ENCODE measurements at regions not wholly inside any gene's neighbourhood (a gene's known extent, or its start where the extent isn't known, plus 50 kb on each side); places are given as distances from the start of the nearest gene placed in this dataset.

DNA sequence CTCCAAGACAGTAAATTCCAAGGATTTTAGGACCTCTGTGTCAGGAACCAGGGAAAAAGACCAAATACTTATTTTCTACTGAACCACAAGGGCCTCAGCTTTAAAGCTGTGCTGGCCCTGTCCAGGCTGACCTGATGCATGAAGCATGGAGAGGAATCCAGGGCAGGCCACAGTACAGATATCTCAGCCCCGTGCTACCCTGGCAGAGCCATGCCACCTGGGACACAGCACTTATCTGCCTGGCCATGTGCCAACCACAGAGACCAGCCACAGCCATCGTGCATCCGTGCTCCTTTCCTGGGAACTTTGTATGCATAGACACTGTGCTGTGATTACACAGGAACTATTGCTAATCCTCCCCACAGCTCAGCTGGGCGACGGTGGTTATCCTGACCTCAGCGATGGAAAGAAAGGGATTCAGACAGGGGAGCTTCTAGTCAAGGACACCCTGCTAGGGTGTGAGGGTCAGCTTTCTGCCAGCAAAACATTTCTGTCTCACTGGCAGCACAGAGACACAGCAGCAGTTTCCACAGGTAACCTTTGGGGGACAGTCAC lies 687.4 kb upstream of the ID2 start:
- no peak for DNase-seq (ENCODE audit: extremely low read depth in 1 of 11, low read depth in 9 of 11, low spot score in 4 of 11)

DNA sequence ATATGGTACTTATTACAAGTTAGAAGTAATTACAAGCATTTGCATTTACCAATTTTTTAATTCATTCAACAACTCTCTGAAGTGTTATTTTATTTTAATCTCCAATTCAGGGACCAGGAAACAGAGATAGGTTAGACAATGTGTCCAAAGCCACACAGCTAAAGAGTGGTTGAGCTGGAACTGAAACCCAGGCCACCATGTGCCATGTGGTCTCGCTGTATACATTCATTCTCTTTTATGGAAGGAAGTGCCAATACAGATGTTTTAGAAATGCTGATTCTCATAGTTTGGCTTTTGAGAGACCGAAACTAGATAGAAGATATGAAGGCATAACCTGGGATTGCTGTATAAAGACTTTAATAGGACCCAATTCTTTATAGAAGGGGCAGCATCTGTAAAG lies 684.6 kb upstream of the ID2 start:
- no peak for DNase-seq (ENCODE audit: extremely low read depth in 1 of 11, low read depth in 9 of 11, low spot score in 4 of 11)

DNA sequence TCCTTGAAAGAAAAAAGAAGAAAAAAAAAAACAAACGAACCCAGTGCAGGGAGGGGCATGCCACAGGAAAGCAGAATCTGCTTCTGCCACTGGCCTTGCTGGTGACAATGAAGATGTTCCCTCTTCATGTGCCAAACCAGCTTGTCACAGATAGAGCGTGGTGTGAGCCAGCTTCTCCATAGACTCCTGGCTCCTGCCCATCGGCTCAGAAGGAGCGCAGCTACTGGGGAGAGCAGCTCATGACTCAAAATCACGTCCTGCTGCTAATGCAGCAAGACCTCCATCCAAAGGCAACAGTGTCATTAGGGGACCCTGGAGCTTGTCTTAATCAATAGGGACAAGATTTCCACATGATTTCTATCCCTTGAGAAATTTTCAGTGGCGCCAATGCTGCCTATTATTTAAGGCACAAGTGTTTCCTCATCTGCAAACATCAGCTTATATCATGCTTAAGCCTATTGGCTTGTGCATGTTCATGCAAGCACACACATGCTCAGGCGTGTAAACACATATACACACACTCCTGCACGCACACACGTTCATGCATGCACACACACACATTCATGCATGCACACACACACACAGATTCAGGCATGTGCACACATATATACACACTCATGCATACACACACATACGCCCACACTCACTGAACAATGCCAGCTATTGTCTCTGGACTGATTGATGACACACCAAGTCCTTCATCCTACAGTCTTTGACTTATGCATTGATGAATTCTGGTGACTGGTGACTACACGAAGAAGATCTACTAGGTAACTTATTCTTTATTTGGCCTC lies 682.0 kb upstream of the ID2 start:
- no peak for DNase-seq (ENCODE audit: extremely low read depth in 1 of 11, low read depth in 9 of 11, low spot score in 4 of 11)

DNA sequence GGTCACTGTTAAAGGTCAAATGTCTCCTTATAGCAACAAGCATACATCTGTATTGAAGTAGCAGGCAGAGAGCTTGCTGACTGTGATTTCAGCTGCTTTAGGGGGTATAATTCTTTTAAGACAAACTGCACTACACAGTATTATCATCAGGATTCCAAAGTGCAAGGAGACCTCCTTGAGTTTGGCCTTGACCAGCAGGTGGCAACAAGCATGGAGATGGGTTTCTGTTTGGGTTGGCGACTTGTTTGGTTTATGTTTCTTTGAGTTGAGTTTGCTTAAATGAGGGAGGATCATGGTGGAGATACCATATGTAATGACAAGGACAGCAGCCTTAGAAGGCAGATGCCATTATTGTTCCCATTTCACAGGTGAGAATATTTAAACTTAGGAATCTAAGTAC lies 681.0 kb upstream of the ID2 start:
- DNase-seq (ENCODE audit: extremely low read depth in 1 of 11, low read depth in 9 of 11, low spot score in 4 of 11), result no peak

DNA sequence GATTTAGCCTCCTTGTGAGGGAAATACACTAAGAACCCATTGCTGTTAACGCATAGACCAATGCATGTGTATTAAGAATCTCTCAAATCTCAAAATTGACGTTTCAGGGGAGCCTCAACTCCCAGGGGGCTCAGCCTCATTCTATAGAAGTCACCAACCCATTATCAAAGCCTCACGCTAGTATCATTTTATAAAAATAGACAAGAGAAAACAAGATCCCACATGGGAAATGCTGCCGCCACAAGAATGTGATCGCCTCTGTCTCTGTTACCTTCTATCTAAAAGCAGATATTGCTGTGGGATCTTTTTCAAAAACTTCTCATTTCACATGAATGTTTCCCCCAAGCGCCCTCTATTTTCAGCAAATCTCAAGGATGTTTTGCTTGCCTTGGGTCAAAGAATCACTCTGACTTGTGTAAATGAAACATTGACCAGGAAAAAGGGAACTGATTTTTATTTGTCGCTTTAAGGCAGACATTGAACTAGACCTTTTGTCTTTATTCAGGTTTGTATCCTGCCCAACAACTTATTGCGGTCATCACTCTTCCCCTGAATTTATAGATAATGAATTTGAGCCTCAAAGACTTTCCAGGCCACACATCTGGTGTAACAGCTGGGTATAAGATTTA lies 679.0 kb upstream of the ID2 start:
- no peak for DNase-seq (ENCODE audit: extremely low read depth in 1 of 11, low read depth in 9 of 11, low spot score in 4 of 11)

DNA sequence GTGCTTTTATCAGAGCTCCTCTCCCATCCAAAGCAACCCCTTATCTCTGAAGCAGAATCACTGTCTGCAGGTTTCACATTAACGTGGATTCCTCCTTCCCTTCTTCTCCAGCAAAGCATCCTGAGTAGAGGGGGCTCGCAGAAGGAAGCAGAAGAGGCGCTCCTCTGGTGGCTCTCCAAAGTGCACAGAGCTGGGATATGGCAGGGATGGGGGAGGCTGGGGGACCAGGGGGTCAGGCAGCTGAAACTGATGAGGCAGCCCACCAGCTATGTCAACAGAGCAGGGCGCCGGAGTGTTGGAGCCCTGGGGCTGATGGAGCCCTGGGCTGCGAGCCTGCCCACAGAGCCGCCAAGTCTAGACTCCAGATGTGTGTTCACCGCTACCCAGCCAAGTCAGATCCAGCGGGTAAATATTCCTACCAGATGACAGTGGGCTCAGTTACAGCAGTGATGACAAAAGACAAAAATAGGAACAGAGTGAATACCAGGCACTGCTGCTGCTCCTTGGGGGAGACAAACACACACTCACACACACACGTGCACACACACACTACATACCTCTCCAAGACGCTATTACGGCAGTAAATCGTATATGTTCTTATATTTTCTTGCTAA lies 678.3 kb upstream of the ID2 start:
- peak in 7 of 11 donors; percentile 9 to 44 (median 31) for DNase-seq (ENCODE audit: extremely low read depth in 1 of 11, low read depth in 9 of 11, low spot score in 4 of 11)

- no peak for DNase-seq (ENCODE audit: extremely low read depth in 1 of 11, low read depth in 9 of 11, low spot score in 4 of 11)
Measured at GRCh38 chr2:8004250-8004681, 677.6 kb upstream of the ID2 start.

GRCh38 chr2:8006181-8006580 lies 675.7 kb upstream of the ID2 start:
- DNase-seq (ENCODE audit: extremely low read depth in 1 of 11, low read depth in 9 of 11, low spot score in 4 of 11), result no peak

- DNase-seq (ENCODE audit: extremely low read depth in 1 of 11, low read depth in 9 of 11, low spot score in 4 of 11), result no peak
Measured at GRCh38 chr2:8006626-8007025, 675.2 kb upstream of the ID2 start.

- DNase-seq (ENCODE audit: extremely low read depth in 1 of 11, low read depth in 9 of 11, low spot score in 4 of 11), result no peak
Measured at GRCh38 chr2:8009010-8009597, 672.8 kb upstream of the ID2 start.

DNA sequence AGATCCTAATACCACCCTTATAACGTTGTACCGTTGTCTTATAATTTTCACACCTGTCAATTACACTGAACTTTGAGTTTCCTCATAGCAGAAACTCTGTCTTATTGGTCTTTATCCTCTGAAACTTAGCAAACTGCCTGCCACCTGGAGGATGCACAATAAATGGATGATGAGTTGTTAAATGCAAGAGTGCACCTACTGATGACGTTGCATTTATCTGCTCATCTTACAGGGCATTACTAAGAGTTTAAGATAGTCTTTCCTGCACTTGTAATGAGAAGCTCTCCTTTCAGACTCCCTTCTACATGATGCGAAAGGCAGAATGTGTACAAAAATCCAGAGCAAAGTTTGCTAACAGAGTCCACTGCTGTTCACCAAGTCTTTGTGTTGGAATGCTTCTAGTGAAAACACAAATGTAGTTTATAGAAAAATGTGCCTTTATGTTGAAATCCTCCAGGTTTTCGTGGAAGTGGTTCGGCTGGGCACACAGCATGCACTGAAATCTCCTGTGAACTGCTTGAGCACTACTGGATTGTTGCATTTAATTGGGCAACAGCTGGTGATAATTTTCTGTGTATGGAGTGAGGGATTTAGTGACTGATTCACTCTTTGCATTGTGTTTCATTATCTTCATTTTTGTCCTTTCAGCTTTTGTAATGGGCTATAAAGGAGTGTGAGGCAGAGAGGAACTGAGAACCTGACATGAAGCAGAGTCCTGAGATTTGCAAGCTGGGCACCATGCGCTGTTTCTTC lies 665.8 kb upstream of the ID2 start:
- peak in 1 of 11 donors; percentile 4 for DNase-seq (ENCODE audit: extremely low read depth in 1 of 11, low read depth in 9 of 11, low spot score in 4 of 11)

GRCh38 chr2:8016688-8017087 lies 665.2 kb upstream of the ID2 start:
- no peak for DNase-seq (ENCODE audit: extremely low read depth in 1 of 11, low read depth in 9 of 11, low spot score in 4 of 11)

DNA sequence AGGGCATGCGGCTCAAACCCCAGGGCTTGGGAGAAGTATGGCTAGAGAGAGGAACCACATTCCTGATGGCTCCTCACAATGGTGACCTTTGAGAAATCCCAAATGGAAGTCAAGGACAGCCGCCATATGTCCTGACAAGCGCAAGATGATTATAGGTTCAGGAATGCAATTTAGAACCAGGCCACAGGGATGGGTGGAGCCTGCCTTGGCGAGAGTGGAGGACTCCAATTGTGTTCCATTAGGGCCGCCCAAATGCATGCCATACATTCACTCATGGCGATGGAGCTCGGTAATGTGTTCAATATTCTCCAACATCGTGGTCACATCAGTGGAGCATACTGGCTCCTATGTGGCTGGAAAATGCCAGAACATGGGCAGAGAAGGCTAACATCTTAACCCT lies 662.9 kb upstream of the ID2 start:
- DNase-seq (ENCODE audit: extremely low read depth in 1 of 11, low read depth in 9 of 11, low spot score in 4 of 11), result no peak

GRCh38 chr2:8019934-8020333 lies 661.9 kb upstream of the ID2 start:
- no peak for DNase-seq (ENCODE audit: extremely low read depth in 1 of 11, low read depth in 9 of 11, low spot score in 4 of 11)

DNA sequence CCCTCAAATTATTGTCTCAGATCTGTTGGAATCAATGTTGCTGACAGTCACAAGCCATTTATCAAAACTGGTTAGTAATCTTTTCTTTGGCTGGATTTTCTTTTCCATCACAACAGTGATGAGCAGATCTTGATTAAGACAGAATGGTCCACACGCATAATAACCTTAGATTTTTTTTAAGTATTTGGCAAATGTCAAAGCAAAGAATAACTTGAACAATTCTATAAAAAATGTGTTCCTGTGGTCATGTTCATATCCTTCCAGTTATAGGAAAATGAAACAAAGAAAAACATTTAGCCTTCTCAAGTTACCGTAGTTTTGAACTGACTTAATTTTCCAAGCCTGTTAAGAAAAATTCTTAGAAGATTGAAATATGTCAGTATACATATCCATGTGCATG lies 659.9 kb upstream of the ID2 start:
- no peak for DNase-seq (ENCODE audit: extremely low read depth in 1 of 11, low read depth in 9 of 11, low spot score in 4 of 11)

- no peak for DNase-seq (ENCODE audit: extremely low read depth in 1 of 11, low read depth in 9 of 11, low spot score in 4 of 11)
Measured at GRCh38 chr2:8022908-8023640, 658.8 kb upstream of the ID2 start.

- no peak for DNase-seq (ENCODE audit: extremely low read depth in 1 of 11, low read depth in 9 of 11, low spot score in 4 of 11)
Measured at GRCh38 chr2:8024506-8024905, 657.4 kb upstream of the ID2 start.

DNA sequence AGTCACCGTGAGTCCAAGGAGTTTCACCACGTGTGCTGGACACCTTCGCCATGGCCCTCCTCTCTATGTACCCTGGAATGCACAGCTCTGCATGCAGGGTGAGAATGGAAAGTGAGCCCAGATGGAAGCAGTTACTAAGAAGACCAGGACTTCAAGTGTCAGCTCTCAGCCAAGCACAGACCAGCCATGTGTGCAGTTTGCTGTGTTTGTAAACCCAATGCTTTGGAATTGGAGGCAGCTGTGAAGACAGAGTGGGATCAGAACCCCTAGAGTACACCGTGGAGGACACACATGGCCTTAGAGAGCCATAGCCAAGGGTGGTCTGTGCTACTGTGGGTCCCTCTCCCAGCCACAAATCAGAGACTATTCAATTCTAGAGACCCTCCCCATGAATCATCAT lies 655.5 kb upstream of the ID2 start:
- DNase-seq (ENCODE audit: extremely low read depth in 1 of 11, low read depth in 9 of 11, low spot score in 4 of 11), result no peak

DNA sequence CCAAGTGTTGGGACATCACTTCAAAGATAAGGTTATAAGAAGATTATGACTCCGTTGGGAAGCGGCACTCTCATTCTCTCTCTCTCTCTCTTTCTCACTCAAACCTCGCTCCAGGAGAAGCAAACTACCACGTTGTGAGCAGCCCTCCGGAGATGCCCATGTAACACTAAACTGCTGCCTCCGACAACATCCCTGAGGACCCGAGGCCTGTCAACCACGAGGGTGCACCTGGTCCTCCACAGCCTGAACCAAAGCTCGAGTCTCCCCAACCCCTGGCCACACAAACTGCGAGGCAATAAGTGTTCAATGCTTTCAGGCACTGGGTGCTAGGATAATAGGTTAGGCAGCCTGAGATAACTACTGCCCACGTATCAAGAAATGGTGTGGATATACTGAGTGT lies 654.5 kb upstream of the ID2 start:
- DNase-seq (ENCODE audit: extremely low read depth in 1 of 11, low read depth in 9 of 11, low spot score in 4 of 11), result no peak

All from renal cortex interstitium (tissue), 11 donors.